Neural progenitor cell (in vitro differentiated cells): ENCODE measurements at regions not wholly inside any gene's neighbourhood (a gene's known extent, or its start where the extent isn't known, plus 50 kb on each side); places are given as distances from the start of the nearest gene placed in this dataset.

ENCODE experiments used
- CTCF ChIP-seq: fragments of 200-600 bp; sonication (generic); IDR thresholded peaks from 2 replicates; pipeline ENCODE4 v1.5.1; 2017; ENCODE audit warnings: antibody characterized with exemption, mild to moderate bottlenecking
- EZH2 ChIP-seq: fragments of 200-600 bp; sonication (generic); IDR thresholded peaks from 2 replicates; pipeline ENCODE4 v1.6.1; 2017; ENCODE audit warnings: antibody characterized with exemption, mild to moderate bottlenecking, moderate library complexity

DNA sequence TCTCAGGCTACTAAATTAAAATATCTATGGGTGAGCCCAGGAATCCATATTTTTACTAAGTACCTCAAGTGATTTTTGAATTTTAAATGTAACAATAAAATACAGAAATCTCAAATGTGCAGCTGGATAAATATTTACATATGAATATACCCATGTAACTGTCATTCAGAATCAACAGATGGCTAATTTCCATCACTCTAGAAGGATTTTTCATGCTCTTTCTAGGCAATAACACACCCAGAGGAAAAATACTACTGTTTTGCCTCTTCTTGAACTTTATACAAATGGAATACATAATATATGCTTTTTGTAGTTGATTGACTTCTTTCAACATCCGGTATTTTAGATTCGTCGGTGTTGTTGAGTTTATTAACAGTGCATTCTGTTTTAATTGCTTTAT lies 601.3 kb upstream of the NECTIN3 start:
- TF ChIP-seq CTCF (no peak), EZH2 (no peak)
